Activated naive CD4-positive, alpha-beta T cell treated with anti-CD3 and anti-CD28 coated beads, Interleukin-2, amount 10 ng/mL, durations not matched to agents 7 days and 5 days (primary cell): ENCODE measurements at regions not wholly inside any gene's neighbourhood (a gene's known extent, or its start where the extent isn't known, plus 50 kb on each side); places are given as distances from the start of the nearest gene placed in this dataset.
"Not testable (repeated sequence)": the region's sequence is repeated elsewhere in the genome, so short reads cannot be mapped to it uniquely, and the experiment has no call there.

Source experiments
- CTCF ChIA-PET: fragments of 350-600 bp; sonication (Branson Sonifier 250); formaldehyde crosslinking; loops from one replicate; lab custom pipeline; 2021; ENCODE audit warnings: antibody characterized with exemption; lab: Charles Lee
- DNase-seq: peaks from one replicate; pipeline ENCODE4 v3.0.0-alpha.2; 2020
- H3K27ac Mint-ChIP-seq: one replicate; pipeline ENCODE4 v1.8.0; 2021; ENCODE audit warnings: mild to moderate bottlenecking, moderate library complexity, mixed read lengths
- H3K27me3 Mint-ChIP-seq: one replicate; pipeline ENCODE4 v1.8.0; 2021; ENCODE audit warnings: mild to moderate bottlenecking, mixed read lengths
- H3K36me3 Mint-ChIP-seq: one replicate; pipeline ENCODE4 v1.8.0; 2021; ENCODE audit warnings: mixed read lengths
- H3K4me1 Mint-ChIP-seq: one replicate; pipeline ENCODE4 v1.8.0; 2021; ENCODE audit warnings: mixed read lengths
- H3K4me3 Mint-ChIP-seq: one replicate; pipeline ENCODE4 v1.8.0; 2021; ENCODE audit warnings: mild to moderate bottlenecking, moderate library complexity, mixed read lengths
- H3K9me3 Mint-ChIP-seq: one replicate; pipeline ENCODE4 v1.8.0; 2021; ENCODE audit warnings: mixed read lengths

GRCh38 chr2:37573451-37574388 is 97.7 kb downstream of the CDC42EP3 start:
- peaks cover 5% of the 10 kb centered on the region for H3K9me3 Mint-ChIP-seq
- no peak for DNase-seq
- H3K36me3 Mint-ChIP-seq, result no peaks in the 10 kb centered on the region
- H3K4me1 Mint-ChIP-seq, result peaks cover 5% of the 10 kb centered on the region
- peaks cover 3% of the 10 kb centered on the region for H3K27me3 Mint-ChIP-seq
- no peak overlapping the region for H3K27ac Mint-ChIP-seq
- no peak overlapping the region for H3K4me3 Mint-ChIP-seq
- CTCF ChIA-PET, result interaction anchor here (0.6 to 1.3 kb wide), 2 partner anchors 14 to 486 kb away, joined by 3 read pairs; no protein-coding TSS in a partner anchor

DNA sequence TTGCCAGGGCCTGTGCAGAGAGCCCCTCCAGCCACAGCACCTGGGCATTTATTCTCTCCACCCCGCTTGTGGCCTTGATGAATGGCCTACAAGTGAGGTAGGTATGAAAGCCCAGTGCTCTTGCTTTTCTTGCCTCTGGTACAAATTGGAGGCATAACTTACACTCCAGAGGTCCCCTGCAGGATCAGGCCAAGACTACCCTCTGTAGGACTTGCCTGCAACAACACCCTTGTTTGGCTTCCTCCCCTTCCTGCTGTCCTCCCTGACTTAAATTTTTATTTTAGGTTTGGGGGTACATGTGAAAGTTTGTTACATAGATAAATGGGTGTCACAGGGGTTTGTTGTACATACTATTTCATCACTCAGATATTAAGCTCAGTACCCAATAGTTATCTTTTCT is 95.7 kb downstream of the CDC42EP3 start:
- H3K4me3 Mint-ChIP-seq, result no peak overlapping the region
- no peak for DNase-seq
- CTCF ChIA-PET, result interaction anchor here (1.0 kb wide), 1 partner anchor 180 kb away, joined by 3 read pairs; no protein-coding TSS in a partner anchor
- H3K36me3 Mint-ChIP-seq, result peaks cover 3% of the 10 kb centered on the region
- peaks cover 13% of the 10 kb centered on the region for H3K9me3 Mint-ChIP-seq
- H3K4me1 Mint-ChIP-seq, result peaks cover 2% of the 10 kb centered on the region
- H3K27ac Mint-ChIP-seq, result no peak overlapping the region
- peaks cover 3% of the 10 kb centered on the region for H3K27me3 Mint-ChIP-seq

DNA sequence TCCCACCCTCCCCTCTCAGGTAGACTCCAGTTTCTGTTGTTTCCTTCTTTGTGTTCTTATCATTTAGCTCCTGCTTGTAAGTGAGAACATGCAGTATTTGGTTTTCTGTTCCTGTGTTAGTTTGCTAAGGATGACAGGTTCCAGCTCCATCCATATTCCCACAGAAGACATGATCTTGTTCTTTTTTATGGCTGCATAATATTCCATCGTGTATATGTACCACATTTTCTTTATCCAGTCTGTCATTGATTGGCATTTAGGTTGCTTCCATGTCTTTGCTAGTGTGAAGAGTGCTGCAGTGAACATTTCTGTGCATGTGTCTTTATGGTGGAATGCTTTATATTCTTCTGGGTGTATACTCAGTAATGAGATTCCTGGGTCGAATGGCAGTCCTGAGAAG is 95.2 kb downstream of the CDC42EP3 start:
- DNase-seq, H3K4me1 Mint-ChIP-seq, H3K27ac Mint-ChIP-seq, H3K27me3 Mint-ChIP-seq, H3K4me3 Mint-ChIP-seq, H3K36me3 Mint-ChIP-seq, CTCF ChIA-PET: not testable (repeated sequence)
- peaks cover 13% of the 10 kb centered on the region for H3K9me3 Mint-ChIP-seq

DNA sequence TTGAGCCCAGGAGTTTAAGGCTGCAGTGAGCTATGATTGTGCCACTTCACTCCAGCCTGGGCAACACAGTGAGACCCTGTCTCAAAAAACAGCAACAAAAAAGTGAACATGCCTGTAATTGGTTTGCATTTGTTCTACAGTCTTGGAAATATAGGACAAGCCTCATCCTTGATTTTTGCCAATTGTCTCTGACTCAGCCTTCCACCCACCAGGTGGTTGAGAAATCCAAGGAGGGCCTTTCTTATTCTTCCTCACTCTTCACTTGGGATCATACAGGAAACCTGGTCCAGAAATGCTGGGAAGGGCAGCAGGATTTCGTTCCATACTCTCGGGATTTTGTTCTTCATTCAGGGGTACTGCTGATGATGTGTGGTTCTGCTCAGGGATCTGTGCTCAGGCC is 94.6 kb downstream of the CDC42EP3 start:
- Mint-ChIP-seq H3K9me3 (peaks cover 13% of the 10 kb centered on the region), H3K36me3 (peaks cover 3% of the 10 kb centered on the region), H3K27ac (no peak overlapping the region), H3K27me3 (peaks cover 3% of the 10 kb centered on the region), H3K4me3 (no peak overlapping the region), H3K4me1 (peaks cover 2% of the 10 kb centered on the region)
- CTCF ChIA-PET, result no interaction called here
- no peak for DNase-seq

DNA sequence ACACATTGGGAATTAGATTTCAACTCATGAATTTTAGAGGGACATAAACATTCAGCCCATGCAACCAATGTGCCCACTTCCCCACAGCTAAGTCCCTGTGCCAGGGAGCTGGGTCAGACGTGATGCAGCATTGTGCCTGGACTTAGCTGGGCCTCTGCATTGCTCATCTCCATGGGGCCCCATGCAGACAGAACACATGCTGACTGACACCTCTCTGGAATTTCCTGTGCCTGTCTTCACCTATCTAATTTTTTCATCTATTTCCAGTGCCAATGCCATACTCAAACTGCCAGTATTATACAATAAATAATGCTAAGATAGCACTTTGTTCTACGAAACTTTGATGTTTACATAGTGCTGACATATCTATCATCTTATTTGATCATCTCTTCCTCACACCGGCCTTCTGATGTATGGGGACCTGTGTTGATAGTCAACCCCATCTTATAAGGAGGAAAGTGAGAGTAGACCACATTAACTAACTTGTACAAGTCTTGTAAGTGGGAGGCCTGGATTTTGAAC is 92.2 kb downstream of the CDC42EP3 start:
- peaks cover 3% of the 10 kb centered on the region for H3K36me3 Mint-ChIP-seq
- H3K27me3 Mint-ChIP-seq, result no peaks in the 10 kb centered on the region
- CTCF ChIA-PET, result interaction anchor here (0.6 kb wide), 1 partner anchor 470 kb away, joined by 3 read pairs; no protein-coding TSS in a partner anchor
- peaks cover 13% of the 10 kb centered on the region for H3K9me3 Mint-ChIP-seq
- peaks cover 24% of the 10 kb centered on the region for H3K4me1 Mint-ChIP-seq
- DNase-seq, result no peak
- H3K27ac Mint-ChIP-seq, result no peak overlapping the region
- no peak overlapping the region for H3K4me3 Mint-ChIP-seq

DNA sequence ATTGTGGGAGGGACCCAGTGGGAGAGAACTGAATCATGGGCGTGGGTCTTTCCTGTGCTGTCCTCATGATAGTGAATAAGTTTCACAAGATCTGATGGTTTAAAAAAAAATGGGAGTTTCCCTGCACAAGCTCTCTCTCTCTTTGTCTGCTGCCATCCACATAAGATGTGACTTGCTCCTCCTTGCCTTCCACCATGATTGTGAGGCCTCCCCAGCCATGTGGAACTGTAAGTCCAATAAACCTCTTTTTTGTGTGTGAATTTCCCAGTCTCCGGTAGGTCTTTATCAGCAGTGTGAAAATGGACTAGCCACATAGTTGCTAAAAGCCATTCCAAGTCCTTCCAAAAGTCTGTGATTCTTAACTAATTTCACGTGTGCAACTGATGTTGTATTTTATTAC is 91.5 kb downstream of the CDC42EP3 start:
- H3K27me3 Mint-ChIP-seq, DNase-seq, H3K36me3 Mint-ChIP-seq, H3K4me3 Mint-ChIP-seq, CTCF ChIA-PET, H3K27ac Mint-ChIP-seq: not testable (repeated sequence)
- peaks cover 13% of the 10 kb centered on the region for H3K9me3 Mint-ChIP-seq
- H3K4me1 Mint-ChIP-seq, result peaks cover 30% of the 10 kb centered on the region

DNA sequence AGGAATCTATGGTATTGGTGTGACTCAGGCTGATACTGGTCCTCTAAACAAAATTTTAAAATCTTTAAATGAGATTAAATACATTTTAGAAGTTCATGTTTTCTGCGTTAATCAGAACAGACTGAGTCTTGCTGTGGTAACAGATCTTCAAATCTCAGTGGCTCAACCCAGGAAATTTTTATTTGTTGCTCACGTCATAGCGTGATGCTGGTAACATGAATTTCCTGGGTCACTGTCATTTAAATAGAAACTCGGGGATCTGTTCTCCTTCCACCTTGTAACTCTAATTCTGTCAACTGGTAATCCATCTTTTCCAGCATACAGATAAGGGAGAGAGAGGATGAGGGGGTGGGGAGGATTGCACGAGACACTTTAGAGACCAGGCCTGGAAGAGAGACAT is 90.0 kb downstream of the CDC42EP3 start:
- Mint-ChIP-seq H3K4me3 (no peak overlapping the region), H3K27ac (no peak overlapping the region)

DNA sequence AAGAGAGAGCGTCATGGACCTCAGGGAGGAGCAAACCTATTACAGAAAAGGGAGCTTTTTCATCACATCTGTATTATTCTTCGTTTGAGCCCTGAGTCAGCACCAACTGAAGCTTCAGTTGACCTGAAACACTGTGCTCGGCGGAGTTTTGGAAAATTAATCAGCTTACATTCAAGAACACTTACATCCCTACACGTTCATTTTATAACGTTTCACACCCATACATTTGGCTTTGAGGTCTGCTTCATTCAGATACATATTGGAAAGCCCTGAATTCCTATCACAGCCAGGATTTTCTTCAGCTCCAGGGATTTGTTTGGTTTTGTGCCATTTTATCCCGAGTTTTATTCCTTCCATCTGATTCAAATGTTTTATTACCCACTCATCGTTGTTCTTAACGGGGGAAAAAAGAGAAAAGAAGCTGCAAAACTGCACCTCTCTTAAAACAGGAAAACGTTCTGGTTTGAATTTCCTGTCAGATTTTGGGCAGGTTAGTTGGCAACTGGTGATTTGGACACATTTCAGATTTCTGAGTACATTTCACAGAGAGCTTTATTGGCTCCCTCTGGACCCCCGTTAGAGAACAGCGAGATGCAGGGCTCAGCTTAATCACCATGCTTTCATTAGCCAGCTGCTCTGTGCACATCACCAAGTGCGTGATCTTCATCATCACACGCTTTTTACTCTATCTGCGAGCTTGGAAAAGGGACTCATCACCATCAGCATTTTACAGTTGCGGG is 88.8 kb downstream of the CDC42EP3 start:
- Mint-ChIP-seq H3K27ac (peak overlapping the region; percentile 77), H3K36me3 (peaks cover 3% of the 10 kb centered on the region), H3K4me1 (peaks cover 57% of the 10 kb centered on the region), H3K27me3 (no peaks in the 10 kb centered on the region), H3K4me3 (peak overlapping the region; percentile 4), H3K9me3 (peaks cover 8% of the 10 kb centered on the region)
- CTCF ChIA-PET, result interaction anchor here (0.6 to 2.4 kb wide), 3 partner anchors 13 to 308 kb away, joined by 3 to 10 read pairs (median 3); no protein-coding TSS in a partner anchor
- no peak for DNase-seq

More for the DNA sequence above, 90.0 kb downstream of the CDC42EP3 start:
- Mint-ChIP-seq H3K9me3 (peaks cover 9% of the 10 kb centered on the region), H3K4me1 (peaks cover 45% of the 10 kb centered on the region), H3K36me3 (peaks cover 3% of the 10 kb centered on the region), H3K27me3 (no peaks in the 10 kb centered on the region)
- CTCF ChIA-PET, result interaction anchor here (2.4 kb wide), 1 partner anchor 295 kb away, joined by 10 read pairs; no protein-coding TSS in a partner anchor
- no peak for DNase-seq

GRCh38 chr2:37583402-37583801 is 88.0 kb downstream of the CDC42EP3 start:
- H3K9me3 Mint-ChIP-seq, result peaks cover 8% of the 10 kb centered on the region
- peaks cover 3% of the 10 kb centered on the region for H3K36me3 Mint-ChIP-seq
- H3K27me3 Mint-ChIP-seq, result no peaks in the 10 kb centered on the region
- H3K4me3 Mint-ChIP-seq, result peak overlapping the region; percentile 4
- peak overlapping the region; percentile 77 for H3K27ac Mint-ChIP-seq
- CTCF ChIA-PET, result interaction anchor here (2.4 kb wide), 1 partner anchor 293 kb away, joined by 10 read pairs; no protein-coding TSS in a partner anchor
- DNase-seq, result no peak
- H3K4me1 Mint-ChIP-seq, result peaks cover 58% of the 10 kb centered on the region

GRCh38 chr2:37583867-37584266 is 87.6 kb downstream of the CDC42EP3 start:
- Mint-ChIP-seq H3K4me1 (peaks cover 63% of the 10 kb centered on the region), H3K27ac (no peak overlapping the region), H3K4me3 (no peak overlapping the region), H3K9me3 (peaks cover 8% of the 10 kb centered on the region), H3K36me3 (peaks cover 3% of the 10 kb centered on the region), H3K27me3 (no peaks in the 10 kb centered on the region)
- no peak for DNase-seq
- CTCF ChIA-PET, result interaction anchor here (2.4 kb wide), 1 partner anchor 293 kb away, joined by 10 read pairs; no protein-coding TSS in a partner anchor

- Mint-ChIP-seq H3K27ac (peak overlapping the region; percentile 82), H3K4me1 (peaks cover 70% of the 10 kb centered on the region), H3K27me3 (no peaks in the 10 kb centered on the region)
Measured at GRCh38 chr2:37585295-37585908, 86.0 kb downstream of the CDC42EP3 start.

DNA sequence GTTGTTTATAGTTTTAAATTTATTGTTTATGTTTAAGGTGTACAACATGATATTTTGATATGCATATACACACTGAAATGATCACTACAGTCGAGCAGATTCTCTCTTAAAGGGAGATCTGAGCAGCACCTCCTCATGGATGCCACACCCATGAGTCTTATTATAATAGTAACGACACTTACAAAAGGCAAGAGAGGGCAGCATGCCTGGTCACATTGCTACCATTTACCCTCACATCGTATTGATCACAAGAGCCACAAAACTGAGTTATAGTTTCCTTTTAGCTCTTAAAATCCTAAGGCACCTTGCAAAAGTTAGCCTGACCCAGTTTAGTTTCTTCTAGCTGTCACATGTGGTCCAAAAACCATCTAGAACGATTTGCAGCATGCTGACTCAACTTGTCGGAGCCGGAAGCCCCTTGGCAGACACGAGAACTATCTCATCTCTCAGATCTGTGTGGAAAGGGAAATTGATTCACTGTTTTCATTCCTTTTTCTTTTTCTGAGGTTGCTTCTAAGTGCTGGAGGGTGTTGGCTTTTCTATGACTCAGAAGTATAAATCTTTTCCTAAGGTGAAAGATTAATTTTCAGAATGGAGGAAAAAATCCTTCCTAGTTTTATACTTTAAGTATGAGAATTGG is 85.3 kb downstream of the CDC42EP3 start:
- peaks cover 72% of the 10 kb centered on the region for H3K4me1 Mint-ChIP-seq
- H3K27me3 Mint-ChIP-seq, result no peaks in the 10 kb centered on the region
- H3K9me3 Mint-ChIP-seq, result no peaks in the 10 kb centered on the region
- DNase-seq, result peak; percentile 75
- peak overlapping the region; percentile 87 for H3K27ac Mint-ChIP-seq
- H3K4me3 Mint-ChIP-seq, result peak overlapping the region; percentile 21
- CTCF ChIA-PET, result interaction anchor here (0.9 to 1.1 kb wide), 2 partner anchors 18 to 29 kb away, joined by 3 read pairs; no protein-coding TSS in a partner anchor
- no peaks in the 10 kb centered on the region for H3K36me3 Mint-ChIP-seq

More at GRCh38 chr2:37585295-37585908, 86.0 kb downstream of the CDC42EP3 start:
- CTCF ChIA-PET, result interaction anchor here (0.9 to 1.1 kb wide), 2 partner anchors 19 to 29 kb away, joined by 3 read pairs; no protein-coding TSS in a partner anchor
- DNase-seq, result no peak
- Mint-ChIP-seq H3K9me3 (no peaks in the 10 kb centered on the region), H3K4me3 (peak overlapping the region; percentile 40), H3K36me3 (no peaks in the 10 kb centered on the region)
